ENCODE measurements at regions not wholly inside any gene's neighbourhood (a gene's known extent, or its start where the extent isn't known, plus 50 kb on each side); places are given as distances from the start of the nearest gene placed in this dataset.
A peak's percentile ranks its signal among the peaks of the same experiment; 100 is the strongest.

DNA sequence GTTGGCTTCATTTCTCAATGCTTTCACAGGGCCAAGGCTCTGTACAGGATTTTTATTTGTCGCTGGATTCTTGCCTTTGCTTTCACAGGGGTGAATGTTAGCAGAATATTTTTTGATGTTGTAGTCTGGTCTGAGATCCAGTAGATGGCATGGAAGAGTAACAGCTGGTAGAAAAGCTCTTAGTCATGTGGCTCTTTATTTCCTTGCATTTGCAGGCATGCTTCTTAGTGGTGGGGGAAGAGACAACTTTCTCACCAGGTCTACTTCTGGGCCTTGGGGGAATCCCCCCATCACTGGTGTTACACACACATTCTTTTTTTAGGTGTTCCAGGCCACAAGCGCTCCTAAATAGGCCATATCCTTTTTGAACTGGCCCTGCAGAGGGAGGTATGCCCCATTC, 58.2 kb upstream of the DKK2 start:
- peak; percentile 14 for DNase-seq (ENCODE audit: low read depth)
